K562 (cell line): ENCODE measurements at regions not wholly inside any gene's neighbourhood (a gene's known extent, or its start where the extent isn't known, plus 50 kb on each side); places are given as distances from the start of the nearest gene placed in this dataset.

Experiments
- ATAC-seq: fragments of 200-7000 bp; cut with Tn5 transposase; 3 replicates; pipeline ENCODE4 v1.9.1; 2020; ENCODE audit warnings: moderate library complexity
- BruUV-seq: library from RNA; stranded (reverse); fragments of 400-500 nt; replicated peaks from 2 replicates; lab custom pipeline; 2021; lab: Mats Ljungman, UMichigan
- CTCF ChIA-PET: fragments of 300-600 bp; formaldehyde crosslinking; extraction: SDS; loops from one replicate; lab custom pipeline; 2021; ENCODE audit warnings: low intra/inter-chr PET ratio; lab: Yijun Ruan, JAX
- POLR2A ChIA-PET: fragments of 300-600, 350-650 bp; sonication (Branson Sonifier 250); formaldehyde crosslinking; extraction: SDS; loops from one replicate; lab custom pipeline; 2021; ENCODE audit warnings: antibody characterized with exemption, inconsistent platforms; lab: Yijun Ruan, JAX
- DNase-seq, 4 experiments: peaks; one replicate each; pipeline versions ENCODE4 v3.0.0 to v3.0.0-alpha.2; 2011 to 2018; ENCODE audit warnings: low spot score in 3 of 4, mixed read lengths in 3 of 4; ENCODE audit errors: extremely low read depth in 1 of 4
- FAIRE-seq: peaks from 2 replicates; lab custom pipeline; 2011; peaks lifted over from hg19 to GRCh38; lab: Jason Lieb, UNC
- H2AFZ ChIP-seq: 2 replicates; pipeline ENCODE4 v1.6.0; 2011; ENCODE audit warnings: low read depth, low read length, control low read depth, inconsistent platforms
- H3K27ac ChIP-seq: fragments of 200-600 bp; 3 replicates; pipeline ENCODE4 v1.8.0; 2011; ENCODE audit warnings: low read depth, mild to moderate bottlenecking, control low read depth, inconsistent platforms, low read length, moderate library complexity, mixed read lengths; ENCODE audit errors: extremely low read depth
- H3K27me3 ChIP-seq, 2 experiments: fragments of 300-600 bp in 1 of 2; 2 replicates in 1 of 2; 3 replicates in 1 of 2; pipeline versions ENCODE4 v1.6.0 to v1.8.0; 2011; ENCODE audit warnings: inconsistent platforms in 2 of 2, low read length in 2 of 2, mild to moderate bottlenecking in 1 of 2, mixed read lengths in 1 of 2, moderate library complexity in 1 of 2; ENCODE audit not compliant: control insufficient read depth in 2 of 2, insufficient read depth in 2 of 2
- H3K36me3 ChIP-seq: fragments of 300-600 bp; 3 replicates; pipeline ENCODE4 v1.8.0; 2011; ENCODE audit warnings: mild to moderate bottlenecking, low read length, inconsistent platforms; ENCODE audit not compliant: control insufficient read depth, insufficient read depth
- H3K4me1 ChIP-seq, 2 experiments: fragments of 200-600 bp in 1 of 2; replicated peaks in 1 of 2; 2 replicates in 1 of 2; 3 replicates in 1 of 2; pipeline versions ENCODE4 v1.5.1 to v1.8.0; 2011; ENCODE audit warnings: inconsistent platforms in 2 of 2, low read length in 2 of 2, mild to moderate bottlenecking in 1 of 2, mixed read lengths in 1 of 2, moderate library complexity in 1 of 2; ENCODE audit not compliant: control insufficient read depth in 2 of 2, insufficient read depth in 2 of 2
- H3K4me2 ChIP-seq: 2 replicates; pipeline ENCODE4 v1.6.1; 2011; ENCODE audit warnings: low read length, control low read depth, inconsistent platforms, mixed read lengths; ENCODE audit not compliant: insufficient read depth
- H3K4me3 ChIP-seq: fragments of 200-600 bp; sonication (generic), shearing (Covaris generic); 2 replicates; pipeline ENCODE4 v1.5.1; 2016; ENCODE audit warnings: control low read depth, inconsistent platforms
- H3K79me2 ChIP-seq: fragments of 200-600 bp; 3 replicates; pipeline ENCODE4 v1.8.0; 2011; ENCODE audit warnings: low read length, inconsistent platforms; ENCODE audit not compliant: control insufficient read depth, insufficient read depth
- H3K9ac ChIP-seq, 2 experiments: 2 replicates each; pipeline versions ENCODE4 v1.6.0 to v1.6.1; 2011; ENCODE audit warnings: low read depth in 2 of 2, low read length in 2 of 2, control low read depth in 1 of 2, inconsistent platforms in 1 of 2, mild to moderate bottlenecking in 1 of 2, mixed read lengths in 1 of 2; ENCODE audit not compliant: insufficient read depth in 1 of 2
- H3K9me1 ChIP-seq: one replicate; pipeline ENCODE4 v1.6.0; 2011; ENCODE audit warnings: inconsistent platforms, mild to moderate bottlenecking, low read length, moderate library complexity; ENCODE audit not compliant: control insufficient read depth, insufficient read depth
- H3K9me3 ChIP-seq: replicated peaks from 2 replicates; pipeline ENCODE4 v1.5.1; 2011; ENCODE audit warnings: low read depth, low read length, inconsistent platforms; ENCODE audit not compliant: control insufficient read depth, insufficient read depth
- H4K20me1 ChIP-seq: replicated peaks from 2 replicates; pipeline ENCODE4 v1.6.1; 2011; ENCODE audit warnings: low read length, inconsistent platforms, mixed read lengths; ENCODE audit not compliant: control insufficient read depth, insufficient read depth
- CREM ChIP-seq: IDR thresholded peaks from 2 replicates; pipeline ENCODE4 v1.6.1; 2014; ENCODE audit warnings: antibody characterized with exemption, low read depth
- HNRNPUL1 ChIP-seq: fragments of 200-400 bp; formaldehyde crosslinking; IDR thresholded peaks from 2 replicates; pipeline ENCODE4 v1.6.1; 2017; ENCODE audit warnings: low read length
- ILF3 ChIP-seq: fragments of 450-650 bp; IDR thresholded peaks from 2 replicates; pipeline ENCODE4 v1.6.1; 2018; ENCODE audit warnings: antibody characterized with exemption, mild to moderate bottlenecking, moderate library complexity, borderline replicate concordance
- JUND ChIP-seq, 2 experiments: IDR thresholded peaks; 2 replicates in 1 of 2; 3 replicates in 1 of 2; pipeline ENCODE4 v1.6.1; 2011; ENCODE audit warnings: borderline replicate concordance in 2 of 2, low read depth in 2 of 2, low read length in 2 of 2, improper control_type of control experiment in 1 of 2, missing biosample characterization in 1 of 2, missing genetic modification characterization in 1 of 2, missing genetic modification reagents in 1 of 2
- KAT8 ChIP-seq: fragments of 450-650 bp; IDR thresholded peaks from 2 replicates; pipeline ENCODE4 v1.6.1; 2016; ENCODE audit warnings: low read depth, mild to moderate bottlenecking
- LEF1 ChIP-seq: fragments of 450-650 bp; IDR thresholded peaks from 2 replicates; pipeline ENCODE4 v1.6.1; 2016; ENCODE audit warnings: mild to moderate bottlenecking
- SMARCB1 ChIP-seq: IDR thresholded peaks from 2 replicates; pipeline ENCODE4 v1.6.1; 2011; ENCODE audit warnings: improper control_type of control experiment, low read depth; ENCODE audit not compliant: insufficient read length
- ZC3H4 ChIP-seq: sonication (generic); formaldehyde crosslinking; IDR thresholded peaks from 2 replicates; pipeline ENCODE4 v1.9.0; 2021; ENCODE audit warnings: missing genetic modification reagents, borderline replicate concordance
- ZNF174 ChIP-seq: fragments of 250-450 bp; sonication (Bioruptor Pico); IDR thresholded peaks from 2 replicates; pipeline ENCODE4 v1.4.0; 2020; ENCODE audit warnings: mild to moderate bottlenecking
- WGBS: fragments of 100-300 bp; shearing (Covaris generic); methylation state at CpG from one replicate; pipeline ENCODE4 v1.1.6; 2016; ENCODE audit warnings: low coverage, mixed read lengths; ENCODE audit not compliant: insufficient coverage; ENCODE audit errors: missing lambda C conversion rate; 5-methylcytosine and 5-hydroxymethylcytosine counted together
- in situ Hi-C: fragments of 300-500 bp; cut with MboI; formaldehyde crosslinking; loops from 4 replicates; pipeline ENCODE4 v1.15.0; 2018; ENCODE audit warnings: inconsistent platforms, mixed read lengths
- intact Hi-C: fragments of 100-400 bp; cut with micrococcal nuclease; formaldehyde crosslinking; loops from 2 replicates; pipeline ENCODE4 v1.14.2; 2022

GRCh38 chr9:111231801-111232580 lies 98.0 kb downstream of the OR2K2 start:
- no peak overlapping the region for H3K4me2 ChIP-seq
- H3K4me1 ChIP-seq, result no peaks in the 10 kb centered on the region
- H3K27ac ChIP-seq, result no peak overlapping the region
- no peak overlapping the region for H3K9ac ChIP-seq
- in situ Hi-C loops, result no loop called here
- 0% methylated on average over 3 of the region's 3 CpGs for WGBS
- ATAC-seq (no peak), FAIRE-seq (no peak), DNase-seq (no peak)
- ChIA-PET POLR2A (no interaction called here), CTCF (no interaction called here)
- BruUV-seq, result no TSS peak
- intact Hi-C loops, result no loop called here
- no peaks in the 10 kb centered on the region for H3K27me3 ChIP-seq
- no peak overlapping the region for H2AFZ ChIP-seq
- TF ChIP-seq LEF1, result no peak
- TF ChIP-seq ZNF174, result no peak
- TF ChIP-seq KAT8, result no peak
- TF ChIP-seq CREM, result no peak
- TF ChIP-seq SMARCB1, result no peak
- TF ChIP-seq ILF3, result no peak
- no peak for TF ChIP-seq ZC3H4 (CRISPR knock-in tag)
- no peak for TF ChIP-seq HNRNPUL1
- no peak for TF ChIP-seq JUND (IDR thresholded peaks at IDR 0.05; ENCODE audit: borderline replicate concordance, low read depth, low read length)
- no peak for TF ChIP-seq JUND (tag; IDR thresholded peaks at IDR 0.05; ENCODE audit: borderline replicate concordance, low read depth, low read length)
- H3K4me3 ChIP-seq, result no peak overlapping the region
- H3K9me1 ChIP-seq, result no peaks in the 10 kb centered on the region
- no peaks in the 10 kb centered on the region for H4K20me1 ChIP-seq
- H3K36me3 ChIP-seq, result no peaks in the 10 kb centered on the region
- H3K79me2 ChIP-seq, result no peaks in the 10 kb centered on the region
- H3K9me3 ChIP-seq, result no peaks in the 10 kb centered on the region; the same call in 1 of the 2 replicates
